ENCODE measurements at regions not wholly inside any gene's neighbourhood (a gene's known extent, or its start where the extent isn't known, plus 50 kb on each side); places are given as distances from the start of the nearest gene placed in this dataset.

DNA sequence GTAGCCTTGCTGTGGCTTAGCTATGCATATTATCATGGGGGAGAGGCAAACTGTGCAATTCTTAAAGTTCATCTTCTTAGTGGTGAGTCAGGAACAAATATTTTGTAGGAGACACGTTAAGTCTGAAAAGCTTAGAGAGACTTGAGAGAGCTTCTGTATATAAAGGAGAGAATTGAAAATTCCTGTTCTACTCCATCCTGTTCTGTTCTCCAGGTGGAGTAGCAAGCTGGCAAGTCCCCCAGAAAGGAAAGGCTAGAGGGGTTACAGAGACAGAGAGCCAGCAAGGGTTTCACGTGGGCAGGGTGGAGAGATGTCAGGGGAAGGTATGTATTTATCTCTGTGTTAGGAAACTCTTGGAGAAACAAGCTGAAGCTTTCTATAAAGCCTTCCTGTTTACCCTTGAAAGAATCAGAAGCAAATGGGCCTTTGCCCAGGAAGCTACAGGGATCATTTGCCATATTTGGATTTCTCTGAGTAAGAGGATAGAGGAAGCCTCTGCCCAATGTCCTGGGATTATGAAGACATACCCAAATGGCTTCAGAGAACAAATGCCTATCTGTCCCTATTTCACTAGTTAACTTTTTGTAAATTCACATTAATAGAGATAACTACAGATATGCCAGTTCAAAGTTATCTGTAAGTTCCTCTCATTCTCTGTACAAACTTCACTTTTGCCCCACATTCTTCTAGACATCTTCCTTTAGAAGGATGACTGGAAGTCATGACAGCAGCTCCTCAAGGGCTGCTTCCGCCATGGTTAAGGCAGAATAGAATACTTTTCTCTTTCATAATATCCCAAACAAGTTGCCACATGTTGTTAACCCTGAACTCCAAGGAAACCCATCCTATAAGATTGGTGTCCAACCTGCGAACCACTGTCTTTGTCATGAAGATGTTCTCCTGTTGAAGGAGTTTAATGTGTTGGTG lies 126.7 kb upstream of the NEDD9 start:
- Histone ChIP-seq H3K18ac (ENCODE audit: low read depth, low read length) (peak overlapping the region; percentile 55; the same call in 1 of the 2 replicates), H2BK120ac (ENCODE audit: low read depth, low read length) (0 out of 2 replicates have a peak overlapping the region, but pooled peaks have one; percentile 24), H2AFZ (replicated peaks; ENCODE audit: low read length, poor library complexity) (no peak overlapping the region), H3K4ac (ENCODE audit: low read depth, low read length) (no peak overlapping the region; the same call in 1 of the 2 replicates), H4K91ac (ENCODE audit: insufficient read depth, low read depth, low read length) (no peak overlapping the region), H3K9ac (ENCODE audit: low read depth, low read length) (no peak overlapping the region), H3K27ac (ENCODE audit: insufficient read depth, low read length) (no peak overlapping the region), H3K4me2 (ENCODE audit: low read depth, low read length) (no peak overlapping the region), H3K56ac (ENCODE audit: extremely low read depth, insufficient read depth, low read length) (no peak overlapping the region), H2BK20ac (ENCODE audit: low read depth, low read length) (no peak overlapping the region; the same call in 1 of the 2 replicates), H2AK5ac (ENCODE audit: low read depth, low read length) (no peak overlapping the region), H2BK15ac (ENCODE audit: low read depth, low read length) (no peak overlapping the region), H3K4me3 (ENCODE audit: insufficient read depth, low read depth, low read length) (no peak overlapping the region), H3K14ac (replicated peaks; ENCODE audit: low read depth, low read length) (no peak overlapping the region; the same call in 1 of the 2 replicates), H3K79me1 (ENCODE audit: low read depth in 1 of 2, low read length in 2 of 2) (no peaks in the 10 kb centered on the region), H3K36me3 (ENCODE audit: control insufficient read depth, insufficient read depth, low read length) (no peaks in the 10 kb centered on the region), H4K8ac (ENCODE audit: low read depth in 2 of 2, low read length in 2 of 2) (no peak overlapping the region), H4K20me1 (ENCODE audit: insufficient read depth, low read length) (no peaks in the 10 kb centered on the region), H3K9me1 (ENCODE audit: insufficient read depth, low read length) (no peaks in the 10 kb centered on the region), H3K9me3 (ENCODE audit: control insufficient read depth, insufficient read depth, low read length) (no peaks in the 10 kb centered on the region), H3K4me1 (ENCODE audit: control insufficient read depth, insufficient read depth, low read length) (peaks cover 3% of the 10 kb centered on the region; the same call in 1 of the 2 replicates), H3K23ac (ENCODE audit: low read depth, low read length) (no peak overlapping the region), H2BK5ac (ENCODE audit: low read depth, low read length, poor library complexity, severe bottlenecking) (peak overlapping the region; percentile 77), H3K27me3 (ENCODE audit: control insufficient read depth, insufficient read depth, low read length) (no peaks in the 10 kb centered on the region), H2AK9ac (replicated peaks; ENCODE audit: low read depth, low read length, poor library complexity) (no peak overlapping the region), H4K5ac (ENCODE audit: low read depth, low read length) (peak overlapping the region; percentile 42; the same call in 1 of the 2 replicates)
- ATAC-seq (ENCODE audit: low read depth) (peak; percentile 77), DNase-seq (no peak)
- no peak for TF ChIP-seq RAD21 (IDR thresholded peaks at IDR 0.05; ENCODE audit: low read length)
- TF ChIP-seq MXI1 (IDR thresholded peaks at IDR 0.05; ENCODE audit: borderline replicate concordance, low read depth, low read length), result no peak
- no peak for TF ChIP-seq CHD1 (IDR thresholded peaks at IDR 0.05; ENCODE audit: low read depth, low read length)
- TF ChIP-seq, protein P1, sequence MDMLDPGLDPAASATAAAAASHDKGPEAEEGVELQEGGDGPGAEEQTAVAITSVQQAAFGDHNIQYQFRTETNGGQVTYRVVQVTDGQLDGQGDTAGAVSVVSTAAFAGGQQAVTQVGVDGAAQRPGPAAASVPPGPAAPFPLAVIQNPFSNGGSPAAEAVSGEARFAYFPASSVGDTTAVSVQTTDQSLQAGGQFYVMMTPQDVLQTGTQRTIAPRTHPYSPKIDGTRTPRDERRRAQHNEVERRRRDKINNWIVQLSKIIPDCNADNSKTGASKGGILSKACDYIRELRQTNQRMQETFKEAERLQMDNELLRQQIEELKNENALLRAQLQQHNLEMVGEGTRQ (IDR thresholded peaks at IDR 0.05; ENCODE audit: low read depth, low read length), result no peak
- no peak for TF ChIP-seq MAZ (IDR thresholded peaks at IDR 0.05; ENCODE audit: borderline replicate concordance, low read depth, low read length)
- TF ChIP-seq, protein P2, sequence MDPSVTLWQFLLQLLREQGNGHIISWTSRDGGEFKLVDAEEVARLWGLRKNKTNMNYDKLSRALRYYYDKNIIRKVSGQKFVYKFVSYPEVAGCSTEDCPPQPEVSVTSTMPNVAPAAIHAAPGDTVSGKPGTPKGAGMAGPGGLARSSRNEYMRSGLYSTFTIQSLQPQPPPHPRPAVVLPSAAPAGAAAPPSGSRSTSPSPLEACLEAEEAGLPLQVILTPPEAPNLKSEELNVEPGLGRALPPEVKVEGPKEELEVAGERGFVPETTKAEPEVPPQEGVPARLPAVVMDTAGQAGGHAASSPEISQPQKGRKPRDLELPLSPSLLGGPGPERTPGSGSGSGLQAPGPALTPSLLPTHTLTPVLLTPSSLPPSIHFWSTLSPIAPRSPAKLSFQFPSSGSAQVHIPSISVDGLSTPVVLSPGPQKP (IDR thresholded peaks at IDR 0.05; ENCODE audit: borderline replicate concordance, low read depth, low read length), result no peak
- TF ChIP-seq NFE2L2 (IDR thresholded peaks at IDR 0.05; ENCODE audit: low read depth, low read length), result no peak
- no peak for TF ChIP-seq RCOR1 (IDR thresholded peaks at IDR 0.05; ENCODE audit: insufficient replicate concordance, low read length)
- TF ChIP-seq, protein P3, sequence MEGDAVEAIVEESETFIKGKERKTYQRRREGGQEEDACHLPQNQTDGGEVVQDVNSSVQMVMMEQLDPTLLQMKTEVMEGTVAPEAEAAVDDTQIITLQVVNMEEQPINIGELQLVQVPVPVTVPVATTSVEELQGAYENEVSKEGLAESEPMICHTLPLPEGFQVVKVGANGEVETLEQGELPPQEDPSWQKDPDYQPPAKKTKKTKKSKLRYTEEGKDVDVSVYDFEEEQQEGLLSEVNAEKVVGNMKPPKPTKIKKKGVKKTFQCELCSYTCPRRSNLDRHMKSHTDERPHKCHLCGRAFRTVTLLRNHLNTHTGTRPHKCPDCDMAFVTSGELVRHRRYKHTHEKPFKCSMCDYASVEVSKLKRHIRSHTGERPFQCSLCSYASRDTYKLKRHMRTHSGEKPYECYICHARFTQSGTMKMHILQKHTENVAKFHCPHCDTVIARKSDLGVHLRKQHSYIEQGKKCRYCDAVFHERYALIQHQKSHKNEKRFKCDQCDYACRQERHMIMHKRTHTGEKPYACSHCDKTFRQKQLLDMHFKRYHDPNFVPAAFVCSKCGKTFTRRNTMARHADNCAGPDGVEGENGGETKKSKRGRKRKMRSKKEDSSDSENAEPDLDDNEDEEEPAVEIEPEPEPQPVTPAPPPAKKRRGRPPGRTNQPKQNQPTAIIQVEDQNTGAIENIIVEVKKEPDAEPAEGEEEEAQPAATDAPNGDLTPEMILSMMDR (conservative IDR thresholded peaks at IDR 0.05; ENCODE audit: low read depth, low read length), result no peak
- intact Hi-C loops (cut with micrococcal nuclease), result loop anchor here (5.0 kb wide), 1 partner anchor 33 kb away; no protein-coding TSS in a partner anchor
- POLR2A ChIA-PET (ENCODE audit: unreplicated experiment), result no interaction called here
- CTCF ChIA-PET, result no interaction called here
- in situ Hi-C loops (cut with MboI; ENCODE audit: low sequenced_read_pairs), result no loop called here
- WGBS, 2 experiments (ENCODE audit: extremely low coverage in 2 of 2, insufficient read length in 1 of 2), result no CpG with 5 or more reads among the region's 4 CpGs
- dilution Hi-C loops (cut with HindIII; ENCODE audit: low sequenced_read_pairs, unreplicated experiment), result no loop called here
- no TSS peak for BruUV-seq (replicated peaks)
